ENCODE measurements at regions not wholly inside any gene's neighbourhood (a gene's known extent, or its start where the extent isn't known, plus 50 kb on each side); places are given as distances from the start of the nearest gene placed in this dataset.

DNA sequence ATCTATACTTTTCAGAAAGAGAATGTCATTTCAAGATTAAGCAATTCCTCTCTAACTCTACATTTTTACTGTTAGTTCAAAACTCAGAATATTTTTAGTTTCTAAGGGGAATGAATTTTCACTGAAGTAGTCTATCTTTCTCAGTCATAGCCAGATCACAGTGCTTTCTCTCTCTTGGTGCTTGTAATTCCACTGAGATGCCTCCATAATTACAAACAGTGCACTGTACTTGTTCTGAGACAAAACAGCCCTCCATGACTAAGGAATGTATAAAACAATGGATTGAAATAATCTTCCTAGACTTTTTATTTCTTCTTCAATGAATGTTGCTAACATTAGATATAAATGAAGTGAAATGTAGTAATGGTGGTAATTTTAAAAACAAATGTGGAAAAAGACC lies 603.2 kb upstream of the FAM241A start:
- Histone ChIP-seq H3K9me3 (ENCODE audit: control insufficient read depth, low read length) (no peaks in the 10 kb centered on the region), H3K36me3 (ENCODE audit: control insufficient read depth, insufficient read depth, low read length) (no peaks in the 10 kb centered on the region), H3K4me3 (ENCODE audit: insufficient read depth, low read depth, low read length, poor library complexity, severe bottlenecking) (no peak overlapping the region), H3K27me3 (replicated peaks; ENCODE audit: control insufficient read depth, insufficient read depth, low read length, poor library complexity, severe bottlenecking) (no peaks in the 10 kb centered on the region), H3K27ac (ENCODE audit: insufficient read depth, low read length, poor library complexity, severe bottlenecking) (no peak overlapping the region), H3K4me1 (ENCODE audit: control insufficient read depth, insufficient read depth, low read length, poor library complexity, severe bottlenecking) (no peaks in the 10 kb centered on the region)
- DNase-seq = no peak

DNA sequence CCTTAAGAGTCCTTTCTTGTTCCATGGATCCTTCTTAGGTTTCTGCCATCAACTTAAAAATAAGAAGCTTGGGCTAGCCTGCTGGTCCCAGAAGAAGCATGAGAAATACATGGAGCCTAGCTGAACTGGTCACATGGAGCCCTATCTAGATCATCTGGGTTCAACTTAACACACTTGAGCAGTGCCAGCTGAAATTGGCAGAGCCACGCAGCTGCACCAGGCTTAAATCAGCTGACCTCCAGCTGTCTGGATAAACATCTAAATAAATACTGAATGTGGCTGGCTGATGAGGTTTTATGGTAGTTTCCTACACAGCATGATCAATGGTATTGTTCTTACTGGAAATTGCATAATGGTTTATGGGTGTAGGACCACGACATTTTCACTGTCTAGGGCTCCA lies 598.4 kb upstream of the FAM241A start:
- Histone ChIP-seq H3K4me3 (ENCODE audit: insufficient read depth, low read depth, low read length, poor library complexity, severe bottlenecking) (no peak overlapping the region), H3K27ac (ENCODE audit: insufficient read depth, low read length, poor library complexity, severe bottlenecking) (no peak overlapping the region), H3K4me1 (ENCODE audit: control insufficient read depth, insufficient read depth, low read length, poor library complexity, severe bottlenecking) (no peaks in the 10 kb centered on the region), H3K36me3 (ENCODE audit: control insufficient read depth, insufficient read depth, low read length) (no peaks in the 10 kb centered on the region), H3K9me3 (ENCODE audit: control insufficient read depth, low read length) (no peaks in the 10 kb centered on the region), H3K27me3 (replicated peaks; ENCODE audit: control insufficient read depth, insufficient read depth, low read length, poor library complexity, severe bottlenecking) (no peaks in the 10 kb centered on the region)
- DNase-seq = no peak

DNA sequence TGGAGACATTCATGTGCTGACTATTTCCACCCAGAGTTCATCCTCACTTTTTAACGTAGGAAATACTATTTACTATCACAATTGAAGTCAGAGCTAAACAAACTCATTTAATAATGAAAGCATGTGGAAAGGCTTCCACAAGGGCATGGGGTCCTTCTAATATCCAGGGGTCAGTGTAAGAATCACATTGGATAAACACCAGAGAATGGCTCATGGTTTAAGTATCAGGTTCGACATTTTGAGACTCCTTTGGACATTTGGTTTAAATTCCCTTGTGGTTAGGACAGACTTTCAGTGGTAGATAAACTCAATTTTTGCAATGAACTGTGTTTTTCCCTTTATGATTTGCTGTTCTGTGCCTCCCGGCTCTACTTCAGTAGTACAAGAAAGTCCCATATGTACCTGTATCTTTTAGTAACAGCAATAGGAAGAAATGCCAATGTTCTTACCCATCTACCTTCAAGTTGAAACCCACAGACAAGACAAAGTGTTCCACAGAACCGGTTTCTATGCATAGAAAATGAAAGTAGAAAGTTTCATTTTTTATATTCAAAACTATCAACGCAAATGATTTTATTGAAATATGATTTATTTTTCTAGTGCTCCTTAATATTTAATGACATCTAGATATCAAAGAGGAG lies 589.0 kb upstream of the FAM241A start:
- DNase-seq = no peak
- Histone ChIP-seq H3K27me3 (replicated peaks; ENCODE audit: control insufficient read depth, insufficient read depth, low read length, poor library complexity, severe bottlenecking) (no peaks in the 10 kb centered on the region), H3K27ac (ENCODE audit: insufficient read depth, low read length, poor library complexity, severe bottlenecking) (no peak overlapping the region), H3K36me3 (ENCODE audit: control insufficient read depth, insufficient read depth, low read length) (no peaks in the 10 kb centered on the region), H3K4me1 (ENCODE audit: control insufficient read depth, insufficient read depth, low read length, poor library complexity, severe bottlenecking) (no peaks in the 10 kb centered on the region), H3K9me3 (ENCODE audit: control insufficient read depth, low read length) (no peaks in the 10 kb centered on the region), H3K4me3 (ENCODE audit: insufficient read depth, low read depth, low read length, poor library complexity, severe bottlenecking) (no peak overlapping the region)

DNA sequence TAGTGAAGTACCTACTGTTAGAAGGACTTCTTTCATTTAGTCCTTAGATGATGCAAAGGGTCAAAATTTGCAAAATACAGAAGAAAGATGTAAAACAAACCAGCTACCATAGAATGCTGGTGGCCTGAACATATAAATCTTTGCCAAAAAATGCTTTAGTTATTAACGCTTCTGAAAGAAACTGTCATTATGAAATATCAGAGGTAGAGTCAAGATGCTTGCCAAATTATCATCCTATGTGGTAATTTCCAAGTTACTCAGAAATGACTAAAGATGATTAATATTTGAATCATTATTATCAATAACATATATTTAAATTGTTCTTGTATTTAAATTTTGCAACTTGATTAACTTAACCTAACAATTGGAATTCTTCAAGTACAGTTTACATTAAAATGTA lies 588.4 kb upstream of the FAM241A start:
- Histone ChIP-seq H3K4me3 (ENCODE audit: insufficient read depth, low read depth, low read length, poor library complexity, severe bottlenecking) (no peak overlapping the region), H3K27ac (ENCODE audit: insufficient read depth, low read length, poor library complexity, severe bottlenecking) (no peak overlapping the region), H3K36me3 (ENCODE audit: control insufficient read depth, insufficient read depth, low read length) (no peaks in the 10 kb centered on the region), H3K9me3 (ENCODE audit: control insufficient read depth, low read length) (no peaks in the 10 kb centered on the region), H3K27me3 (replicated peaks; ENCODE audit: control insufficient read depth, insufficient read depth, low read length, poor library complexity, severe bottlenecking) (no peaks in the 10 kb centered on the region), H3K4me1 (ENCODE audit: control insufficient read depth, insufficient read depth, low read length, poor library complexity, severe bottlenecking) (no peaks in the 10 kb centered on the region)
- DNase-seq = no peak

DNA sequence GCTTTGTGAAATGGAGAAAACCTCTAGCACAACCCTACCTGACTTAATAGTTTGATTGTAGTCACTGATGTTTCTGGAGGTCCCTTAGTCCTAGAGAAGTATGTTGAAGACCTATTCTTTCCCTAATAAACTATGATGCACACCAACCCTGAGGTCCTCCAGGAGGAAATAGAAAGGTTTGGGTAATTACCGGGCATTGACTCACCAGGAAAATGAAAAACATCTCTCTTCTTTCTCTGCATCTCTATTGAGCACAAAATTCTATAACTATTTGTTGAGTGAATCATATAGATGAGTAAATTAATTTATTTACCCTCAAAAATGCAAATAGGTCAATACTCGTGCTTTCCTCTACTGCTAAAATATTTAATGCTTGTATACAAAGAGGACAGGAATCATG lies 582.4 kb upstream of the FAM241A start:
- Histone ChIP-seq H3K4me1 (ENCODE audit: control insufficient read depth, insufficient read depth, low read length, poor library complexity, severe bottlenecking) (no peaks in the 10 kb centered on the region), H3K27ac (ENCODE audit: insufficient read depth, low read length, poor library complexity, severe bottlenecking) (no peak overlapping the region), H3K27me3 (replicated peaks; ENCODE audit: control insufficient read depth, insufficient read depth, low read length, poor library complexity, severe bottlenecking) (no peaks in the 10 kb centered on the region), H3K4me3 (ENCODE audit: insufficient read depth, low read depth, low read length, poor library complexity, severe bottlenecking) (no peak overlapping the region), H3K36me3 (ENCODE audit: control insufficient read depth, insufficient read depth, low read length) (no peaks in the 10 kb centered on the region), H3K9me3 (ENCODE audit: control insufficient read depth, low read length) (no peaks in the 10 kb centered on the region)
- no peak for DNase-seq

DNA sequence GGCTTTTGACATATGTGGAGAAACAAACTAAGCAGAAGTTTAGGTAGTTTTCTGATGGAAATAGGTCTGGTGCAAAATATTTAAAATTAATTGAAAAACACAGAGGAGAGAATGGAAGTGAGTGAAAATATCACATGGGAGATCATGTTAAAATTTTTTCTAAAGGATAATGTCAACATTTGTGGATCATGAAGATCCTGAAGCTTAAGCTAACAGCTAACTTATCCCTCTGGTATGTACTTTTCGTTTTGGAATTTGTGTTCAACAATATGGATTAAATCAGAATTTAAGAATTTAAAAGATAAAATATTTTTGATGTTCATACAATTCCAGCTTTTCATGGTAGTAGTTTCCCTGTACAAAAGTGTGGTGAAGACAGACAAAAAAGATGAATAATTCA lies 572.8 kb upstream of the FAM241A start:
- DNase-seq = no peak
- Histone ChIP-seq H3K9me3 (ENCODE audit: control insufficient read depth, low read length) (no peaks in the 10 kb centered on the region), H3K4me1 (ENCODE audit: control insufficient read depth, insufficient read depth, low read length, poor library complexity, severe bottlenecking) (no peaks in the 10 kb centered on the region), H3K4me3 (ENCODE audit: insufficient read depth, low read depth, low read length, poor library complexity, severe bottlenecking) (no peak overlapping the region), H3K36me3 (ENCODE audit: control insufficient read depth, insufficient read depth, low read length) (no peaks in the 10 kb centered on the region), H3K27ac (ENCODE audit: insufficient read depth, low read length, poor library complexity, severe bottlenecking) (no peak overlapping the region), H3K27me3 (replicated peaks; ENCODE audit: control insufficient read depth, insufficient read depth, low read length, poor library complexity, severe bottlenecking) (no peaks in the 10 kb centered on the region)

DNA sequence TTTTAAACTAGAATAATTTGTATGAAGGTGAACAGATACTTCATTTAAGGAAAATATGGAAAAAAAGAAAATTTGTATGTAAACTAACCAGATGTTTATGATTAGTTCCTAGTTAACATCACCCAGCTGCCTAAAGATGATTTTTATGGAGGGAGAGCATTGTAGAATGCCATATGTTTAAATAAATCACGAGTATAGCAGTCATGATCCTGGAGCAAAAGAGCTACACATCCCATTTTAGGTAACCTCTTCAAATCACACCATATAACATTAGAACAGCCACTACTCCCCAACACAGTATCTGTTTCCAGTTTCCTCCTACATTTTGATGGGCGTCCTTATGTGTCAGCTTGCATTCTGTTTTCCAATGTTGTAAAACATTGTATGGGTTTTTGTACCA lies 571.9 kb upstream of the FAM241A start:
- no peak overlapping the region for H3K27ac ChIP-seq (ENCODE audit: insufficient read depth, low read length, poor library complexity, severe bottlenecking)
- H3K36me3 ChIP-seq (ENCODE audit: control insufficient read depth, insufficient read depth, low read length) = no peaks in the 10 kb centered on the region
- H3K27me3 ChIP-seq (replicated peaks; ENCODE audit: control insufficient read depth, insufficient read depth, low read length, poor library complexity, severe bottlenecking) = no peaks in the 10 kb centered on the region
- no peak for DNase-seq
- H3K4me1 ChIP-seq (ENCODE audit: control insufficient read depth, insufficient read depth, low read length, poor library complexity, severe bottlenecking) = no peaks in the 10 kb centered on the region
- H3K4me3 ChIP-seq (ENCODE audit: insufficient read depth, low read depth, low read length, poor library complexity, severe bottlenecking) = no peak overlapping the region
- H3K9me3 ChIP-seq (ENCODE audit: control insufficient read depth, low read length) = no peaks in the 10 kb centered on the region

DNA sequence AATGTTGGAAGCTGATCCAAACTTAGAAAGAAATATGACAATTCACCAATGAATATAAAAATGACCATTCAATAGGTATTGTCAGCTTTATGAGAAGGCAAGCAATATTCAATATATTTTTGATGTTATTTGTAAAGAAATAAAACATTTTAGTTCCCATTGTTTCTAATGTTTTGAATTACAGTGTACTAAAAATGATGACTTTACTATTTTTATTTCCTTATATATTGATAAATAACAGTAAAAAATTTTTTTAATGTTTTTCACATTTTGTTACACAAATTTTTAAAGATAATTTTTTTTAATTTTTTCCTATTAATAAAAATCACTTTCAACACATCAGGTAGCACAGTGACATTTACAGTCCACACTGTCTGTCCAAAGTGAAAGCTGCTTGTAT lies 565.5 kb upstream of the FAM241A start:
- DNase-seq = no peak
- Histone ChIP-seq H3K9me3 (ENCODE audit: control insufficient read depth, low read length) (no peaks in the 10 kb centered on the region), H3K36me3 (ENCODE audit: control insufficient read depth, insufficient read depth, low read length) (no peaks in the 10 kb centered on the region), H3K4me3 (ENCODE audit: insufficient read depth, low read depth, low read length, poor library complexity, severe bottlenecking) (no peak overlapping the region), H3K27ac (ENCODE audit: insufficient read depth, low read length, poor library complexity, severe bottlenecking) (no peak overlapping the region), H3K27me3 (replicated peaks; ENCODE audit: control insufficient read depth, insufficient read depth, low read length, poor library complexity, severe bottlenecking) (no peaks in the 10 kb centered on the region), H3K4me1 (ENCODE audit: control insufficient read depth, insufficient read depth, low read length, poor library complexity, severe bottlenecking) (no peaks in the 10 kb centered on the region)

DNA sequence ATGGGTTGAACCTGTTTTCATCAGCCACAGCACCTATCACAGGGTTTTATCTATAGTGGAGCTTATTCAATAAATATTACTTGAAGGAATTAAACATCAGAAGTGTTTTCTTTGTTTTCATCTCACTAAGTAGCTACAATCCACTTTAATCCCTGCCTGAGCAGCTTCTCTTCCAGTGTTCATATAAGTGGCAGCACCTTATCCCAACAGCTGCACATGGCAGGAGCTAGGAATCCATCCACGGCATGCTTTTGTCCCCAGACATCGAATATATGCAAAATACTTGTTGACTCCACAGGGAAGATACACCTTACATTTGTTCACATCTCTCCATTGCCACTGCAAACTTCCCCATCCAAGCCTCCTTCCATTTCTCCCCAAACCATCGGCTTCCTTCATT lies 549.8 kb upstream of the FAM241A start:
- H3K27ac ChIP-seq (ENCODE audit: insufficient read depth, low read length, poor library complexity, severe bottlenecking) = no peak overlapping the region
- no peaks in the 10 kb centered on the region for H3K9me3 ChIP-seq (ENCODE audit: control insufficient read depth, low read length)
- DNase-seq = no peak
- no peaks in the 10 kb centered on the region for H3K4me1 ChIP-seq (ENCODE audit: control insufficient read depth, insufficient read depth, low read length, poor library complexity, severe bottlenecking)
- H3K4me3 ChIP-seq (ENCODE audit: insufficient read depth, low read depth, low read length, poor library complexity, severe bottlenecking) = no peak overlapping the region
- no peaks in the 10 kb centered on the region for H3K27me3 ChIP-seq (replicated peaks; ENCODE audit: control insufficient read depth, insufficient read depth, low read length, poor library complexity, severe bottlenecking)
- H3K36me3 ChIP-seq (ENCODE audit: control insufficient read depth, insufficient read depth, low read length) = no peaks in the 10 kb centered on the region

DNA sequence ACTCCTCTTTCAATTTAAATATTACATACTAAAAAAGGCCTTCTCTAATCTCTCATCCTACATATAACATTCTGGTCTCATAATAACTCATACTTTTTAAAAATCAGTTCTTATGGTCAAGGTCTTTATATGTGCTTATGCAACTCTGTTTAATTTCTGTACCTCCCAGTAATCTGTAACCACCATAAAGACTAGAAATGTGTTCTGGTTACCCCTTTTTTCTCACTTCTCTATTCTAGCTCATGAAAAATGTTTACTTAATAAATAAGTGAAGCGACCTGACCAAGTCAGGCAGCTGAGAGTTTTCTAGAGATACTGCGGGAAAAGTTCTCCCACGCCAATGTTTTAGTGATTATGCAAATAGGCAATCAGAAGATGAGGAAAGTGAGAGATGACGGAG lies 548.8 kb upstream of the FAM241A start:
- no peaks in the 10 kb centered on the region for H3K4me1 ChIP-seq (ENCODE audit: control insufficient read depth, insufficient read depth, low read length, poor library complexity, severe bottlenecking)

DNA sequence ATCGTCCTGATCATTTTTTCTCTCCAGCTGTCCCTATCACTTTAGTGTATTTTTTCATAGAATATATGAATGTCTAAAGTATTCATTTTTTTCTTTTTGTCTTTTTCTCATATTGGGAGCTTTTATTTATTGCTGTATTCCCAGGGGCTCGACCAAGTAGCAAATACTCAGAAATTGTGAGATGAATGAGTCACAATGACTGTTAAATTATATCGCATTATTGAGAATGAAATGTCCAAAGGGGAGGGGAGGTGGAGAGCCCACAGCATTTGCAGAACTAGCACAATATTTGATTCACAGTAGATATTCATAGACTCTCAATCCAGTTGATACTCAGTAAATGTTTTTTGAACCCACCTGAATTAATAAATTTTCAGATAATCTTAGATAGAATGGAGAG lies 543.6 kb upstream of the FAM241A start:
- Histone ChIP-seq H3K27me3 (replicated peaks; ENCODE audit: control insufficient read depth, insufficient read depth, low read length, poor library complexity, severe bottlenecking) (no peaks in the 10 kb centered on the region), H3K36me3 (ENCODE audit: control insufficient read depth, insufficient read depth, low read length) (no peaks in the 10 kb centered on the region), H3K4me3 (ENCODE audit: insufficient read depth, low read depth, low read length, poor library complexity, severe bottlenecking) (no peak overlapping the region), H3K27ac (ENCODE audit: insufficient read depth, low read length, poor library complexity, severe bottlenecking) (no peak overlapping the region), H3K9me3 (ENCODE audit: control insufficient read depth, low read length) (no peaks in the 10 kb centered on the region), H3K4me1 (ENCODE audit: control insufficient read depth, insufficient read depth, low read length, poor library complexity, severe bottlenecking) (no peaks in the 10 kb centered on the region)
- DNase-seq = no peak

More for the DNA sequence above, 548.8 kb upstream of the FAM241A start:
- no peak overlapping the region for H3K27ac ChIP-seq (ENCODE audit: insufficient read depth, low read length, poor library complexity, severe bottlenecking)
- H3K27me3 ChIP-seq (replicated peaks; ENCODE audit: control insufficient read depth, insufficient read depth, low read length, poor library complexity, severe bottlenecking) = no peaks in the 10 kb centered on the region
- no peak for DNase-seq
- H3K36me3 ChIP-seq (ENCODE audit: control insufficient read depth, insufficient read depth, low read length) = no peaks in the 10 kb centered on the region
- no peak overlapping the region for H3K4me3 ChIP-seq (ENCODE audit: insufficient read depth, low read depth, low read length, poor library complexity, severe bottlenecking)
- H3K9me3 ChIP-seq (ENCODE audit: control insufficient read depth, low read length) = no peaks in the 10 kb centered on the region
